HG02571 (cell line): ENCODE measurements at regions not wholly inside any gene's neighbourhood (a gene's known extent, or its start where the extent isn't known, plus 50 kb on each side); places are given as distances from the start of the nearest gene placed in this dataset.

ENCODE experiments used
- ATAC-seq: cut with Tn5 transposase; IDR thresholded peaks from one replicate; pipeline ENCODE4 v1.9.1; 2021; ENCODE audit warnings: mild to moderate bottlenecking, moderate library complexity; ENCODE audit not compliant: unreplicated experiment

DNA sequence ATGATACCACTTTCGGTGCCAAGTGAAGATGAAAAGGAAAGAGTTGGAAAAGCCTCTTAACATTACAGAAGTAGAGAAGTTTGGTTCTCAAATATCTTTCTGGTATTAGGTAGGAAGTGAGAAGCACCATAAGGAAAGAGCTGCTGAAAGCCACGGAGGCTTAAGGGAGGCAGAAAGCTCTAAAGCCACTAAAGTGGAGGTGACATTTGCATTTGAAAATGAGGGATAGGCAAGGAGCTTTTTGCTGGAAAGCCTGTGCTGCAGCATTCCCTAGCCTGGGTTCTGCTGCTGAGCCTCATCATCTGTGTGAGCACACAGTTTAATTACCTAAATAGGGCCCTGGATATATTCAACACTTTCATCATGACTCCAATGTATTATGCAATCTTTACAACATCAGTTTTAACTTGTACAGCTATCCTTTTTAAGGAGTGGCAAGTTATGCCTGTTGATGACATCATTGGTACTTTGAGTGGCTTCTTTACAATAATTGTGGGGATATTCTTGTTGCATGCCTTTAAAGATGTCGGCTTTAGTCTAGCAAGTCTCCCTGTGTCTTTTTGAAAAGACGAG, 315.4 kb downstream of the RBM26 start:
- ATAC-seq, result no peak

DNA sequence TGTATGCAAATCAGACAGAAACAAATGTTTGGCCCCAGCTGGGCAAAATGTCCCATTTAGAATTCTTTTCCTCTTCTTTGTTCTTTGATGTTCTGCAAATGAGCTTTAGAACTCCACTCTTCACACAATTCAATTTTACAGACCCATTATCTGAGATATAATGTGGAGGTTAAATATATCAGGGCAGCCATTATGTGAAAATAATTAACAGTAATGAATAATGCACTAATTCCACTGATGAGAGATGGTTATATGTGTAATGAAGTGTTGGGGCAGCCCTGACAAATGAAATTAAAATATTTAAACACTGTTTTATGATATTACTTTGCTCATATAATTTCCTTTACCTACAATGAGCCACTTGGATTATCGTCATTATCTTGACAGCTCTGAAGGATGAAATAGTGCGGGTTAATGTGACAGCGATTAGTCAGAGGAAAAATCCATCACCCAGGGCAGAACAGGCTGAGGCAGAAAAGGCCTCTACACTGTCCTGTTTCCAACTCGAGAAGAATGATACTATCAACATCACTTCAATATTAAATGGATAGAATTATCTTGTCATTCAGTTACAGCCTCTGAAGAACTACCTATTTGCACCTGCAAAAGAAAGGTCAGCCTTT, 321.1 kb downstream of the RBM26 start:
- no peak for ATAC-seq

DNA sequence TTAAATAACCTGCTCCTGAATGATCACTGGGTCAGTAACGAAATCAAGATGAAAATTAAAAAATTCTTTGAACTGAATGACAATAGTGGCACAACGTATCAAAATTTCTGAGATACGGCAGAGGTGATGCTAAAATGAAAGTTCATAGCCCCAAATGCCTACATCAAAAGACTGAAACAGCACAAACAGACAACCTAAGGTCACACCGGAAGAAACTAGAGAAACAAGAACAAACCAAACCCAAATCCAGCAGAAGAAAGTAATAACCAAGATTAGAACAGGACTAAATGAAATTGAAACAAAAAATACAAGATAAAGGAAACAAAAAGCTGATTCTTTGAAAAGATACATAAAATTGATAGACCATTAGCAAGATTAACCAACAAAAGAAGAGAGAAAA, 324.1 kb downstream of the RBM26 start:
- ATAC-seq, result no peak

DNA sequence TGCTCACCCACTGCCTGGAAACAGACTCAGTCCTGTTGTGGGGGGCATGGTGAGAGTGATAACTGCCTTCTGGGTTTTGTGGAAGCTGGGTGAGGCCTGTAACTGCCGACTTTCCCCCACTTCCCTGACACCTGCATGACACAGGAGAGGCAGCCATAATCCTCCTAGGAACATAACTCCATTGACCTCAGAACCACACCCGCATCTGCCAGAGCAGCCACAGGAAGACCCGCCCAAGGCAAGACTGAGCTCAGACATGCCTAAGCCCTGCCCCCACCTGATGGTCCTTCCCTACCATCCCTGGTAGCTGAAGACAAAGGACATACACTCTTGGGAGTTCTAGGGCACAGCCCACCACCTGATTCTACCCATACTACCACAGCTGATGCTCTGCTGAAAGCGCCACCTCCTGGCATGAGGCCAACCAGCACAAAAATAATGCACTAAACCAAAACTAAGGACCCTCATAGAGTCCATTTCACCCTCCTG, 326.7 kb downstream of the RBM26 start:
- ATAC-seq, result no peak

DNA sequence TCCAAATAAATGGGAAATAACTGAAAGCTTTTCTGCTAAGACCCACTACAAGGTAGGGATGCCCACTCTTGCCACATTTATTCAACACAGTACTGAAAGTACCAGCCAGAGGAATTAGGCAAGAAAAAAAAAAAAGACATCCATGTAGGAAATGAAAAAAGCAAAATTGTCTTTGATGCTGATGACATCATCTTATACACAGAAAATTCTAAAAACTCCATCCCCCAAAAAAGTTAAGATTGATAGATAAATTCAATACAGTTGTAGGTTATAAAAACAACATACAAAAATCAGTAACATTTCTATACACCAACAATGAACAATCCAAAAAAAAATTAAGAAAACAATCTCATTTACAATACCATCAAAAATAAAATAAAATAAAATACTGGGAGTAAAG, 330.4 kb downstream of the RBM26 start:
- no peak for ATAC-seq

DNA sequence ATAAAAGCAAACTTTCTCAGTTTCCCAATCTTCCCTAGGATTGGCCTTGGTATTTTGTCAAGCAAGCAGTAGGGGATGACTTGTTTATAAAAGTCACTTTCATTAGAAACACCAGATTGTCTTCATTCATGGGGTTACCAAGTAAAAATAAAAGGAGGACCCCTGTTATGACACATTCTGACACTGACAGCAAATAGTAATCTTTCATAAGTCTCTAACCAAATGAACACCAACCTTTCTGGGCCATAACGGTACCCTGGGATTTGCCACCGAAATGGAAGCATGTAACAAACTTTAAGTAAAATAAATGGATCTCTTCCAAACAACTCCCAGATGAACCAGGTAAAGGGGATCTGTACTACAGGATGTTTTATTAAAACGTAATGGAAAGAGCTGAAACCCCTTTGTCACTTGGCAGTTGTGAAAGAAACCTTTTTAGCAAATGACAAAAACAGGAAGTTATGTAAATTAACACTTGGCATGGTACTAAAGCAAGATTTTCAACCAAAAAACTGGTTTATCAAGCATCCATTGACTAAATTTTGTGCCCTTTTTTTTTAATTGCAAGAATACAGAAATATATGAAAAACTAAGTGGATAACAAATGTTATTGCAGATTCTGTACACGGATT, 335.6 kb downstream of the RBM26 start:
- ATAC-seq, result peak; percentile 72

DNA sequence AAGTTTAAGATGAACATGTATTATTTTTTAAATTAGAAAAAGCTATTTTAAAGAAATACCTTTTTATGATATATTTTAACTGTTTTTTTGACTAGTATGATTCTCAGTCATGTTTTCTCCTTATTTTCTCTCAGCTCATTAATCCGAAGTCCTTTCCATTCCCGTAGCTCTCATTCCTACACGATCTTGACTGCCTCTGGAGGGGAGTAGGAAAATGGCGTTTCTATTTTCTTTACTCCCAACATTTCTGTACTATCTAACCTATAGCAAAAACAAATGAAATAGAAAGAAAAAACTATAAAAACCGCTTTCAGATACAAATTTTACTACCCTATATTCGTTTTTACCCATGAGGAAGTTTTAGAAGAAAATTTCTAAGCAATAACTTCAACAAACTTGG, 343.8 kb downstream of the RBM26 start:
- no peak for ATAC-seq

DNA sequence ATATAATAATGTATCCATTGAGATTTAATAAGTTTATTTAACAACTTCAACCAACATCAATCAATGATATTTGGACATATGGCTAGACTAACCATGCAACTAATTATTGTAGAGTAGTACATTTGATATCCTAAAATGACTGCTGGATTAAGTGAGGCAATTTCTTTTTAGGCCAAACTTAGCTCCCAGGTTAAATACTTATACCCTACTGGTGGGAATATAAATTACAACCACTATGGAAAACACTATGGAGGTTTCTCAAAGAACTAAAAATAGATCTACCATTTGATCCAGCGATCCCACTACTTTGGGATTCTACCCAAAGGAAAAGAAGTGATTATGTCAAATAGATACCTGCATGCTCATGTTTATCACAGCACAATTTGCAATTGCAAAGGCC, 345.8 kb downstream of the RBM26 start:
- no peak for ATAC-seq

DNA sequence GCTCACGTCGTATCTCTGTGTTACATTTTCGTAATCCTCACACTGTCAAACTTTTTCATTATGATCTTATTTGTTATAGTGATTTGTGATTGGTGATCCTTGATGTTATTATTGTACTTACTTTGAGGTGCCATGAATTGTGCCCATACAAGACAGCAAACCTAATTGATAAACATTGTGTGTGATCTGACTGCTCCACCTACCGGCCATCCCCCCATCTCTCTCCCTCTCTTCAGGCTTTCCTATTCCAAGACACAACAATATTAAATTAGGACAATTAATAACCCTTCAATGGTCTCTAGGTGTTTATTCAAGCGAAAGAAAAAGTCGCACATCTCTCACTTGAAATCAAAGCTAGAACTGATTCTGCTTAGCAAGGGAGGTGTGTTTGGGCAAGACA, 349.3 kb downstream of the RBM26 start:
- ATAC-seq, result no peak

DNA sequence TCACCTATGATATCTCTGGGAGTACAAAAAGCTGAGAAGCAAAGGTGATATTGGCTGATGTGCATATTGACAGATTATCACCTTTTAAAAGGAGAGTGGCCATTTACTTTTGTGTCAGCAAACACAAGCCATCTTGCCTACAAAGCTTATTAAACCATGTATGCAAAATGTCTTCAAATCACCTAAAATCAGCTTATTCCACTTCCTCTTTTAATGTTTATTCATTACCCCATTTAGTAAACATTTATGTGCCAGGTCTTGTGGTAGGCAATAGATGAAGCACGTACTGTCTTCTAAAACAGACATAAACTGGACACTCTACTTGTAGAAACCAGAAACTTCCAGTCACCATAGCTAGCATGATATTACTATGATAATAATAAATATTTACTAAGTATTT, 354.6 kb downstream of the RBM26 start:
- no peak for ATAC-seq

DNA sequence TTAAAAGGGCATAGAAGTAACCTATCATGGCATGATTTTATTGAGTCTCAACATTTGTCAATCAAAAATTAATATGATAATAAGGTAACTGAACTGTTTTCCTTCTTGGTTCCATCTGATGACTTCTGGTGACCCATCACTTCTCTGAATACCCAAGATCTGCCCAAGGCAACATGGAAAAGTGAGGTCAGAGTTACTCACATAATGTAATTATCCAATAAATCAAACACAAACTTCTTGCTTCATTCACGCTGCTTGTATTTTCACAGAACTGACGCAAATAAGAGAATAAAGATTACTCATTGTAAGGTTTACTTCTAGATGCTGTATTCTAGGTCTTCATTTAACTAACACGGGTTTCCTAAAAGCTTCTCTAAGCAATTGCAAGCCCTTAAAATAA, 361.6 kb downstream of the RBM26 start:
- no peak for ATAC-seq

DNA sequence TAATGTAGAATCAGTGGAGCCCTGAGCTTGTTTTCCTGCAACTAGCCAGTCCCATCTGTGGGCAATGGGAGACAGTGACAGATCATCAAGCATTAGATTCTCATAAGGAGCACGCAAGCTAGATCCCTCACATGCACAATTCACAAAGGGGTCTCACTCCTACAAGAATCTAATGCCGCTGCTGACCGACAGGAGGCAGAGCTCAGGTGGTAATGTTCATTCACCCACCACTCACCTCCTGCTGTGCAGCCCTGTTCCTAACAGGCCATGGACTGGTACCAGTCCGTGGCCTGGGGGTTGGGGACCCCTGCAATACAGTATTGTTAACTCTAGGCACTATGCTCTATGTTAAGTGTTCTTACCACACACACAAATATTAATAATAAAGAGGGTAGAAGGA, 362.8 kb downstream of the RBM26 start:
- ATAC-seq, result no peak

DNA sequence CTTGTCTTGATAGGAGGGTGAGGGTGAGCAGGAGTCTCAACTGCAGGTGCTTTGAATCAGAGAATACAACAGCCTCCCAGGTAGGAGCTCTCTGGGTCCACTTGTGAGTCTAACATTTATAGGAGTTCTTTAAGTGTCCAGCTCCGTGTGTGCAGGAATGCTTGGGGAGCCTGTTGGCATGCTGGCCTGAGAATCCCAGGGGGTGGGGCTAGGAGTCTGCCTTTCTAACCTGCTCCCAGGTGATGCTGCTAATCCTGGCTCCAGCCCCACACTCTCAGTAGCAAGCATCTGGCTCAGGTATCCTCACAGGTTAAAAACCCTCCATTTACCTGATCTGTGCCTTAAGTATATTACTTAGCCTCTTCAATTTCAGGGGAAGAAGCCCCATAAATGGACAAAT, 368.9 kb downstream of the RBM26 start:
- ATAC-seq, result no peak

DNA sequence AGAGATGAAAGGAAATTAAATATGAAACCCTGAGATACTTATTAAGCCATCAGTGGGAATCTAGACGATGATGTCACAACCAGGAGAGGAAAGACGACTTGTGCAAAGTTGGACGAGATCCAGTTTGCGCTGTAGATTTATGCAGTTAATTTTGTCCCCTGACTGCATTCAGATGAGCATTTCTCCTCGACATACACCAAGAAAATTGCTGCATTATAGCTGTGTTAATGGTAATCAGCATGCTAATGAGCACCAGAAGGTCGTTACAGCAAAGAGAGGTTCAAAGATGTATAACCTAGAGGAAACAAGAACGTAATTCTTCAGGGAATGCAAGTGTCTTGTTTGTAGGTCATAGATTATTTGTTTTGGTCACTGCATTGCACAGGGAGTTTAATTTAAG, 371.7 kb downstream of the RBM26 start:
- ATAC-seq, result no peak

DNA sequence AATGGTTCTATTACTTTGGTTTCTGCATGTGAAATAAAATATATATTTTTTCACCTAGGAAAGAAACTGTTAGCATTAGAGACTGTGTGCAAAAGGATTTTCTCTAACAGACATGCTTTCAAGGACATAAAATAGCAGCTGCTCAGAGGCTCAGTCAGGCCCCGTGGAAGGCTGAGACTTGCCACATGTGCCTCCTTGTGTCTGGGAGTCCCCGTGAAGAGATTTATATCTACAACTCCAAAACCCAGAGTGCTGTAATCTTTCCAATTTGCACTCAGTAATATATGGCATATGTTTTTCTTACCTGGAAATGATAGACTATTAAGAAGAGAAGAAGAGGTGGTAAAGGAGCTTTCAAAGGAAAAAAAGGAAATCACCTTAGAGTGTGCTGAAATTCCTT, 371.6 kb upstream of the OBI1 start:
- ATAC-seq, result no peak

DNA sequence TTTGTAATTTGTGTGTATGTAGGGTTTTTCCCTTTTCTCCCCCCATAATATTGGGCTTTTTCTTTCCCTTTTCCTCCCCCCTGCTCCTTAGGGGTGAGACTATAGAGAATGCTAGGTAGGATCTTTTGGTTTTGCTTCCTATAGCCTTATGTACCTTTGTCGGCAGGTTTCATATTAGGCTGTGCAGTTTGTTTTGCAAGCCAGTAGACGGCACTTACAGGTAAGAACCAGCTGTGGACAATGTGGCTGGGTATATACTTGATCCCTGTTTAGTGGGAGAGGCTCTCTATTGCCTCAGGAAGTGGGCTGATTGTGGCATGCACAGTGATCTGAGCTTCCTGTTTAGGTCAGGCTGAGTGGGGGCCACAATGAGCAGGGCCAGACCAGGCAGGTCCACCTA, 359.2 kb upstream of the OBI1 start:
- ATAC-seq, result no peak

DNA sequence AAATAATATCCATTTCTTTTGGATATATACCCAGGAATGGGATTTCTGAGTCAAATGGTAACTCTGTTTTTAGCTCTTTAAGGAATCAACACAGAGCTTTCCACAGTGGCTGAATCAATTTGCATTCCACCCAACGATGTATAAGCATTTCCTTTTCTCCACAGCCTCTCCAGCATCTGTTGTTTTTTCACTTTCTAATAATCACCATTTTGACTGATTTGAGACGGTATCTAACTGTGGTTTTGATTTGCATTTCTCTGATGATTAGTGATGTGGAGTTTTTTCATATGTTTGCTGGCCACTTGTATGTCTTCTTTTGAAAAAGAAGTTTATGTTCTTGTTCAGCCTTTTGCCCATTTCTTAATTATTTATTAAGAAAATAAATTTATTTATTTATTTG, 352.2 kb upstream of the OBI1 start:
- ATAC-seq, result no peak

DNA sequence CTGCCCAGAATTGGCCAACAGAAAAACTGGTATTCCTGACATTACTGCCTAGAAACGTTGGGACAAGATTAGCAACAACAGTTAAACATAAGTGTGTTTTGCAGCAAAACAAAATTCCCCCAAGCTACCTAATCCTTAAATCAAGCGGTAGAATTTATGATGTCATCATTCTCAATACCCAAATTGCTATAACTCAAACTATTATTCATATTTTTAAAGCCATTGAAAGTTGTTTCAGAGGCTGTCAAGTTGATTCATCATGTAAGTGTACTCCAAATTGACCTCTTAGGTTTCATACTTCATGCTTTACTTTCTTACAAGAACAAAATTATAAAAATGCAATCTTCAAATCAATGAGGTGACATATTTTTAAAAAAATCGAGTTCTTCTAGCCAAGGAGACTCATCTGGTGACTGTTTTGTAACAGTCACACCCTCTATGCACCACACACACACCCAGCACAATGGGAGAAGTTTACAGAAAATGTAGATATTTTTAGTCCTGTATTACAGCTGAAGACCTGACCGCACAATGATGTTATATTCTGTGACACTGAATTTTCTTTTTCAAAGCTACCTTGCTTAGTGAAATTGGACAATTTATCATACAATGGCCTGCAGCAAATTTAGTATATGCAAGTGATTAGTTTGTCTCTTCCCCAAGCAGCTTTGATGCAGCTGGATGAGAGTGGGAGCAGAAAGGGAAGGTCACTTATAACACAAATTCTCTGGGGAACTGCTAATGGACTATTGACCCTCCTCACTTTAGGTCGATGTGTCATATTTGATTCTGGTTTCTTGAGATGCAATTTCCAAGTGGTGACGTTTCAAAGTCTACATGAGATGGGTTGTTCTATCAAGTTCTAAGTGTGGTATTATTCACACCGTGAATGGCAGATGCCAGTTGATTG, 345.3 kb upstream of the OBI1 start:
- no peak for ATAC-seq

DNA sequence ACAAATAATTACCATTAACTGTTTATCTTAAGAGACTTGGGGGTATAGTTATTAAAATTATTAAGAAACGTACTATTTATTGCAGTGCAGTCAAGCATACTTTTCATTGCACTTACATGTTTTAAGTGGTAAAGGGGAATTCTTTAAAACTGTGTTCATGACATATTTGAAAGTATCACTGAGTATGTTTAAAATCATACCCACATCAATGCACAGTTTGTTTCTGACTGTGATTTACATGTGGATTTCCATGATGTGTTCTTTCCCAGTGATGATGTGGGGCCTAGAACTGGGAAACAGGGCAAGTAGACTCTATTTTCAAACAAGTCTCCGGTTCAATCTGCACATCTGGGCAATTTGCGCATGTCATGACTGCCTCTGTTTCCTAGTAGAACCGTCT, 340.5 kb upstream of the OBI1 start:
- no peak for ATAC-seq

DNA sequence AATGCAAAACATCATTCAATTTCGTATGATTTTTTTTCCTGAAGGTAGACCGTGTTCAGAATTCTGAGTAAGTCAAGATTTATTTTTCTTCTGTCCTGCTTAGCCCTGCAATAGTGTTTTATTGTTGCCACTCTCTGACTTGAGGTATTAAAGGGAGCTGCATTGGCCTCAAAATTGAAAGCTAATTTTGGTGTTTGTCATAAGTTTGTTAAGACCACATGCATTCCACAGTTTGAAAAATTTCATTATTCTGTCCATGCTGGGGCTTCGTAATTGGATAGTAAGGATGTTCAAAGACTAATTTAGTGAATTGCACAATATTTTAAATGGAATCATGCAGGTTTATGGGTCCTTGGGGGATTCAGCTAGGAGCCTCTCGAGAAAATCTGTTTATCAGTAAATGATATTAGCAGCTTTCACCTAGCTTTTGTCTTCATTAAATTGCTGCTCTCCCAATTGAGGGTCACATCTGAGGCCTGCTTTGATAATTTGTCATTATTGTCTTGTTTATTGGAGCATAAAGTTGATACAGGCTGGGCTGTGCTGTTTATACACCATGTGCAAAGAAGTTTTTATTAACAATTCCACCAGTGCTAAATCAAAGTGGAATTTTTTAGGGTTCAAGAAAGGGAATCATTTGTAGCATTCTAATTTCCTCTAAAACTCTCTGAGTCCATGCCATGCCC, 339.8 kb upstream of the OBI1 start:
- no peak for ATAC-seq
